Right lobe of liver (tissue), 4 donors: ENCODE measurements at regions not wholly inside any gene's neighbourhood (a gene's known extent, or its start where the extent isn't known, plus 50 kb on each side); places are given as distances from the start of the nearest gene placed in this dataset.

ENCODE experiments used
- POLR2A ChIP-seq: fragments of 450-650 bp; IDR thresholded peaks from one replicate; pipeline ENCODE4 v1.6.1; 2017; ENCODE audit warnings: antibody characterized with exemption, mild to moderate bottlenecking
- TF ChIP-seq, protein P1 (sequence below), 4 donors: fragments of 200-600 bp in 3 of 4; fragments of 450-650 bp in 1 of 4; IDR thresholded peaks; one replicate each; pipeline versions ENCODE4 v1.5.1 to v1.8.0; 2016 to 2022; ENCODE audit warnings: antibody characterized with exemption in 4 of 4, mild to moderate bottlenecking in 2 of 4
- donor health status: DM: no; HTN: no; CAD: no.
- donor health status: DM: no; HTN: no; CAD: no.
- donor health status: DM: no; HTN: yes; CAD: no.

- TF ChIP-seq, protein P1, sequence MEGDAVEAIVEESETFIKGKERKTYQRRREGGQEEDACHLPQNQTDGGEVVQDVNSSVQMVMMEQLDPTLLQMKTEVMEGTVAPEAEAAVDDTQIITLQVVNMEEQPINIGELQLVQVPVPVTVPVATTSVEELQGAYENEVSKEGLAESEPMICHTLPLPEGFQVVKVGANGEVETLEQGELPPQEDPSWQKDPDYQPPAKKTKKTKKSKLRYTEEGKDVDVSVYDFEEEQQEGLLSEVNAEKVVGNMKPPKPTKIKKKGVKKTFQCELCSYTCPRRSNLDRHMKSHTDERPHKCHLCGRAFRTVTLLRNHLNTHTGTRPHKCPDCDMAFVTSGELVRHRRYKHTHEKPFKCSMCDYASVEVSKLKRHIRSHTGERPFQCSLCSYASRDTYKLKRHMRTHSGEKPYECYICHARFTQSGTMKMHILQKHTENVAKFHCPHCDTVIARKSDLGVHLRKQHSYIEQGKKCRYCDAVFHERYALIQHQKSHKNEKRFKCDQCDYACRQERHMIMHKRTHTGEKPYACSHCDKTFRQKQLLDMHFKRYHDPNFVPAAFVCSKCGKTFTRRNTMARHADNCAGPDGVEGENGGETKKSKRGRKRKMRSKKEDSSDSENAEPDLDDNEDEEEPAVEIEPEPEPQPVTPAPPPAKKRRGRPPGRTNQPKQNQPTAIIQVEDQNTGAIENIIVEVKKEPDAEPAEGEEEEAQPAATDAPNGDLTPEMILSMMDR (IDR thresholded peaks at IDR 0.05), result no peak
- no peak for TF ChIP-seq POLR2A
Measured at GRCh38 chr2:67012165-67012564, 385.0 kb upstream of the ETAA1 start.
